ENCODE measurements at regions not wholly inside any gene's neighbourhood (a gene's known extent, or its start where the extent isn't known, plus 50 kb on each side); places are given as distances from the start of the nearest gene placed in this dataset.

- Mint-ChIP-seq H3K4me1 (ENCODE audit: insufficient read depth, unreplicated experiment) (no peaks in the 10 kb centered on the region), H3K27me3 (ENCODE audit: insufficient read depth, unreplicated experiment) (no peaks in the 10 kb centered on the region), H3K4me3 (ENCODE audit: unreplicated experiment) (no peak overlapping the region), H3K36me3 (ENCODE audit: insufficient read depth, unreplicated experiment) (no peaks in the 10 kb centered on the region), H3K9me3 (ENCODE audit: unreplicated experiment) (no peaks in the 10 kb centered on the region), H3K27ac (ENCODE audit: low read depth, unreplicated experiment) (no peak overlapping the region)
- no peak for DNase-seq (ENCODE audit: unreplicated experiment)
- TF ChIP-seq CTCF (IDR thresholded peaks at IDR 0.05; ENCODE audit: unreplicated experiment): no peak
- ChIA-PET POLR2A (no interaction called here), CTCF (interaction anchor here (0.8 kb wide), 1 partner anchor 11 kb away, joined by 5 read pairs; no protein-coding TSS in a partner anchor)
- intact Hi-C loops (cut with micrococcal nuclease): no loop called here
- no TSS peak for BruUV-seq (replicated peaks)
Observed at GRCh38 chr5:98513380-98513779, 260.1 kb upstream of the RGMB start.

GRCh38 chr5:98514215-98514614 lies 259.2 kb upstream of the RGMB start:
- TF ChIP-seq CTCF (IDR thresholded peaks at IDR 0.05; ENCODE audit: unreplicated experiment): no peak
- no TSS peak for BruUV-seq (replicated peaks)
- DNase-seq (ENCODE audit: unreplicated experiment): no peak
- Mint-ChIP-seq H3K27me3 (ENCODE audit: insufficient read depth, unreplicated experiment) (no peaks in the 10 kb centered on the region), H3K4me1 (ENCODE audit: insufficient read depth, unreplicated experiment) (no peaks in the 10 kb centered on the region), H3K9me3 (ENCODE audit: unreplicated experiment) (no peaks in the 10 kb centered on the region), H3K36me3 (ENCODE audit: insufficient read depth, unreplicated experiment) (no peaks in the 10 kb centered on the region), H3K4me3 (ENCODE audit: unreplicated experiment) (no peak overlapping the region), H3K27ac (ENCODE audit: low read depth, unreplicated experiment) (no peak overlapping the region)
- POLR2A ChIA-PET: no interaction called here
- CTCF ChIA-PET: interaction anchor here (0.6 to 2.2 kb wide), 4 partner anchors 8 to 29 kb away, joined by 3 to 8 read pairs (median 5); no protein-coding TSS in a partner anchor
- intact Hi-C loops (cut with micrococcal nuclease): no loop called here

GRCh38 chr5:98516701-98517100 lies 256.8 kb upstream of the RGMB start:
- H3K4me1 Mint-ChIP-seq (ENCODE audit: insufficient read depth, unreplicated experiment): no peaks in the 10 kb centered on the region
- TF ChIP-seq CTCF (IDR thresholded peaks at IDR 0.05; ENCODE audit: unreplicated experiment): no peak
- POLR2A ChIA-PET: no interaction called here
- no peaks in the 10 kb centered on the region for H3K9me3 Mint-ChIP-seq (ENCODE audit: unreplicated experiment)
- CTCF ChIA-PET: interaction anchor here (2.2 kb wide), 1 partner anchor 11 kb away, joined by 8 read pairs; no protein-coding TSS in a partner anchor
- no peak for DNase-seq (ENCODE audit: unreplicated experiment)
- no peak overlapping the region for H3K4me3 Mint-ChIP-seq (ENCODE audit: unreplicated experiment)
- H3K27me3 Mint-ChIP-seq (ENCODE audit: insufficient read depth, unreplicated experiment): no peaks in the 10 kb centered on the region
- no peak overlapping the region for H3K27ac Mint-ChIP-seq (ENCODE audit: low read depth, unreplicated experiment)
- no TSS peak for BruUV-seq (replicated peaks)
- intact Hi-C loops (cut with micrococcal nuclease): no loop called here
- H3K36me3 Mint-ChIP-seq (ENCODE audit: insufficient read depth, unreplicated experiment): no peaks in the 10 kb centered on the region

- POLR2A ChIA-PET: no interaction called here
- Mint-ChIP-seq H3K4me1 (ENCODE audit: insufficient read depth, unreplicated experiment) (no peaks in the 10 kb centered on the region), H3K9me3 (ENCODE audit: unreplicated experiment) (no peaks in the 10 kb centered on the region), H3K27ac (ENCODE audit: low read depth, unreplicated experiment) (no peak overlapping the region), H3K27me3 (ENCODE audit: insufficient read depth, unreplicated experiment) (no peaks in the 10 kb centered on the region), H3K4me3 (ENCODE audit: unreplicated experiment) (no peak overlapping the region), H3K36me3 (ENCODE audit: insufficient read depth, unreplicated experiment) (no peaks in the 10 kb centered on the region)
- no TSS peak for BruUV-seq (replicated peaks)
- DNase-seq (ENCODE audit: unreplicated experiment): no peak
- TF ChIP-seq CTCF (IDR thresholded peaks at IDR 0.05; ENCODE audit: unreplicated experiment): no peak
- intact Hi-C loops (cut with micrococcal nuclease): no loop called here
- CTCF ChIA-PET: interaction anchor here (0.6 to 1.2 kb wide), 2 partner anchors 13 to 856 kb away, joined by 3 read pairs; no protein-coding TSS in a partner anchor
Observed at GRCh38 chr5:98517560-98518366, 255.7 kb upstream of the RGMB start.
